Thyroid gland (tissue), 4 donors: ENCODE measurements at regions not wholly inside any gene's neighbourhood (a gene's known extent, or its start where the extent isn't known, plus 50 kb on each side); places are given as distances from the start of the nearest gene placed in this dataset.

Source experiments
- POLR2A ChIP-seq, 2 donors: fragments of 450-650 bp; IDR thresholded peaks; one replicate each; pipeline ENCODE4 v1.6.1; 2017; ENCODE audit warnings: antibody characterized with exemption in 2 of 2, mild to moderate bottlenecking in 2 of 2, moderate library complexity in 1 of 2
- TF ChIP-seq, protein P1 (sequence below), 6 experiments: fragments of 200-600 bp in 3 of 6; fragments of 450-650 bp in 3 of 6; sonication (generic) in 3 of 6; IDR thresholded peaks; one replicate each; pipeline ENCODE4 v1.5.1; 2016 to 2019; ENCODE audit warnings: antibody characterized with exemption in 6 of 6, mild to moderate bottlenecking in 2 of 6, inconsistent platforms in 1 of 6, moderate library complexity in 1 of 6

DNA sequence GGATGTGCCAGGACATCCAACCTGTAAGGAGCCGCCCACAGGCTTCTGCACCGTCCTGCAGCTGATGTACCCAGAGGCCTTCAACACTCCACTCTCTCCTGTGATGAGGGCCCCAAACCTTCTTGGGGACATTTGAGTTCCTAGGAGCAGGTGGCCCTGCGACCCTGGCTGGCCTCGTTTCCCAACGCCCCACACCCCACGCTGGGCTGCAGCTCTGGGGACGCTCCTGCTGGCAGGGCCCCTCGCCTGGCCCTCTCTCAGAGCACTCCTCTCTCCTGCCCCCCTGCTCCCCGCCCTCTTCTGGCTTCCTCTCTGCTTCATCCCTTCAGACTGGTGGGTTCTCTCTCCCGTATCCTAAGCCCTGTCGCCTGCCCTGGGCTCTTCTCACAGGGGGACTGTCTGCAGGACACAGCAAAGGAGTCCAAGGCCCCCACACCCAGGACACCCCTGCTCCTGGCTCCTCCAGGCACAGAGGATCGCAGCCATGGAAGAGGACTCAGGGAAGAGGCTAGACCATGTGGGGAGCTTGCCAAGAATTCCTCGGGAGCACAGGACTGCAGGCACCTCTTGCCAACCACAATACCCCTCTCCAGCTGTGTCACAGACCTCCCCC is 541.4 kb downstream of the TCERG1L start:
- TF ChIP-seq, protein P1, sequence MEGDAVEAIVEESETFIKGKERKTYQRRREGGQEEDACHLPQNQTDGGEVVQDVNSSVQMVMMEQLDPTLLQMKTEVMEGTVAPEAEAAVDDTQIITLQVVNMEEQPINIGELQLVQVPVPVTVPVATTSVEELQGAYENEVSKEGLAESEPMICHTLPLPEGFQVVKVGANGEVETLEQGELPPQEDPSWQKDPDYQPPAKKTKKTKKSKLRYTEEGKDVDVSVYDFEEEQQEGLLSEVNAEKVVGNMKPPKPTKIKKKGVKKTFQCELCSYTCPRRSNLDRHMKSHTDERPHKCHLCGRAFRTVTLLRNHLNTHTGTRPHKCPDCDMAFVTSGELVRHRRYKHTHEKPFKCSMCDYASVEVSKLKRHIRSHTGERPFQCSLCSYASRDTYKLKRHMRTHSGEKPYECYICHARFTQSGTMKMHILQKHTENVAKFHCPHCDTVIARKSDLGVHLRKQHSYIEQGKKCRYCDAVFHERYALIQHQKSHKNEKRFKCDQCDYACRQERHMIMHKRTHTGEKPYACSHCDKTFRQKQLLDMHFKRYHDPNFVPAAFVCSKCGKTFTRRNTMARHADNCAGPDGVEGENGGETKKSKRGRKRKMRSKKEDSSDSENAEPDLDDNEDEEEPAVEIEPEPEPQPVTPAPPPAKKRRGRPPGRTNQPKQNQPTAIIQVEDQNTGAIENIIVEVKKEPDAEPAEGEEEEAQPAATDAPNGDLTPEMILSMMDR (IDR thresholded peaks at IDR 0.05) = no peak
- no peak for TF ChIP-seq POLR2A (IDR thresholded peaks at IDR 0.05)
